ENCODE measurements at regions not wholly inside any gene's neighbourhood (a gene's known extent, or its start where the extent isn't known, plus 50 kb on each side); places are given as distances from the start of the nearest gene placed in this dataset.
"Not testable (repeated sequence)": the region's sequence is repeated elsewhere in the genome, so short reads cannot be mapped to it uniquely, and the experiment has no call there.

GRCh38 chr16:52309446-52310416, 237.2 kb downstream of the TOX3 start:
- no peak for DNase-seq (ENCODE audit: low spot score)

- DNase-seq (ENCODE audit: low spot score): no peak
Observed at GRCh38 chr16:52308051-52308450, 238.9 kb downstream of the TOX3 start.

GRCh38 chr16:52301026-52301425, 245.9 kb downstream of the TOX3 start:
- no peak for DNase-seq (ENCODE audit: low spot score)

DNA sequence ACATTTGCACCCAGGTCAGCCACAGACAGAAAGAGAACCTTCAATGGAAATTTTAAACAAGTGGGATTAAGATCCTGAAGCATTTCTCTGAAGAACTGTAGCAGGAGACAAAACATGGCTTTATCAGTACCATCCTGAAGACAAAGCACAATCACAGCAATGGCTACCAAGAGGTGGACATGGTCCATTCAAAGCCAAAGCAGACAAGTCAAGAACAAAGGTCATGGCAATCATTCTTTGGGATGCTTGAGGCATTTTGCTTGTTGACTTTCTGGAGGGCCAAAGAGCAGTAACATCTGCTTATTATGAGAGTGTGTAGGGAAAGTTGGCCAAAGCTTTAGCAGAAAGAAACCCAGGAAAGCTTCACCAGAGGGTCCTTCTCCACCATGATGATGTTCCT, 248.2 kb downstream of the TOX3 start:
- DNase-seq (ENCODE audit: low spot score): no peak

- not testable (repeated sequence) for DNase-seq (ENCODE audit: low spot score)
Observed at GRCh38 chr16:52296706-52297315, 250.1 kb downstream of the TOX3 start.

- no peak for DNase-seq (ENCODE audit: low spot score)
Observed at GRCh38 chr16:52296076-52296475, 250.9 kb downstream of the TOX3 start.

DNA sequence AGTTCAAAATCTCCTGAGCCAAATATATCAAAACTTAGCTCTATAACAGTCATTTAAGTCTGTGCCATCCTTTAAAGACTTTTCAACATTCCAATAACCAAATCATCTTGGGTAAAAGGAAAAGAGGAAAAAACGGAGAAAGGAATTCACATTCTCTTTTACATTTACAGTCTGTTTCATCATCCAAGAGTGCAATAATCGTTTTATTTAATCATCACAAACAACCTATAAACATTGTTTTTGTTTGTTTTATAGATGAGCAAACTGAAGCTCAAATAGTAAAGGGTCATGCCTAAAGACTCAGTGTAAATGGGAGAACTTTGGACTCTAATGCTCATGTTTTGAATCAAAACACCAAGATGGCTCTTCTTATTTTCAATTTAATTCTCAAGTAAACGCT, 252.3 kb downstream of the TOX3 start:
- DNase-seq (ENCODE audit: low spot score): no peak

DNA sequence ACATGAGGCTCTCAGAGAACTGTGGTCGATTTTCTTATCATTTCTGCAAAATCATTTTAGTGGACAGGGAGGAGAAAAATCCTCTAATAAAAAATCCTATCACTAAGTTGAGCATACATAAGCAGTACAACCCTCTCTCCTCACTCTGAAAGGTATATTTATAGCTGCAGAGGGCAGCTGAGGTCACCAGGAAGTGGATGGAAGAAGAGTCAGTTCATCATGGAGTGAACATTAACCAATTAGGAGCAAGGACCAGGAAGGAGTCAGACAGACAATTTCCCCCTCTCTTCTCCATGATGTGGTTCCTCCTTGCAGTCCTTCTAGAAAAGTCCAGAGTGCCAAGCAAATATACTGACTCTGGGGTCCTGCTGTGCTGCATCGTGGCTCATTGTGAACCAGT, 253.7 kb downstream of the TOX3 start:
- no peak for DNase-seq (ENCODE audit: low spot score)

GRCh38 chr16:52283584-52284375, 263.2 kb downstream of the TOX3 start:
- DNase-seq (ENCODE audit: low spot score): no peak

GRCh38 chr16:52283018-52283417, 263.9 kb downstream of the TOX3 start:
- no peak for DNase-seq (ENCODE audit: low spot score)

DNA sequence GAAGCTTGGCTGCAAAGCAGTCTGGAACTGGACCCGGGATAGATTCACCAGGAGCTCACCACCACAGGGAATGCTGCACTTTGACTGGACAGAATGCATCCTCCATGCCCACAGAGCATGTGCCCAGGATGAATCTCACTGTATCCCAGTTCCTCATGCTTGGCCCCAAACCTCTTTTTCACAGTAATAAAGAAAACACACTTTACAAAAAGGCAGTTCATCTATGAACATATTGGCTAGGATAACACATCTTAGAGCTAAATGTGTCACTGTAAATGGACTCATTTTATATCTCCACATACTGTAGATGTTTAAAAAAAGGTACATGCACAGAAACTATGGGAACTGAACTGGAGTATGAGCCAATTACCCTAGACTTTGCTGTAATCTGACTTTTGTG, 266.9 kb downstream of the TOX3 start:
- no peak for DNase-seq (ENCODE audit: low spot score)

- no peak for DNase-seq (ENCODE audit: low spot score)
Observed at GRCh38 chr16:52271088-52271750, 275.7 kb downstream of the TOX3 start.

- no peak for DNase-seq (ENCODE audit: low spot score)
Observed at GRCh38 chr16:52265446-52265861, 281.5 kb downstream of the TOX3 start.

- no peak for DNase-seq (ENCODE audit: low spot score)
Observed at GRCh38 chr16:52257534-52257933, 289.4 kb downstream of the TOX3 start.

DNA sequence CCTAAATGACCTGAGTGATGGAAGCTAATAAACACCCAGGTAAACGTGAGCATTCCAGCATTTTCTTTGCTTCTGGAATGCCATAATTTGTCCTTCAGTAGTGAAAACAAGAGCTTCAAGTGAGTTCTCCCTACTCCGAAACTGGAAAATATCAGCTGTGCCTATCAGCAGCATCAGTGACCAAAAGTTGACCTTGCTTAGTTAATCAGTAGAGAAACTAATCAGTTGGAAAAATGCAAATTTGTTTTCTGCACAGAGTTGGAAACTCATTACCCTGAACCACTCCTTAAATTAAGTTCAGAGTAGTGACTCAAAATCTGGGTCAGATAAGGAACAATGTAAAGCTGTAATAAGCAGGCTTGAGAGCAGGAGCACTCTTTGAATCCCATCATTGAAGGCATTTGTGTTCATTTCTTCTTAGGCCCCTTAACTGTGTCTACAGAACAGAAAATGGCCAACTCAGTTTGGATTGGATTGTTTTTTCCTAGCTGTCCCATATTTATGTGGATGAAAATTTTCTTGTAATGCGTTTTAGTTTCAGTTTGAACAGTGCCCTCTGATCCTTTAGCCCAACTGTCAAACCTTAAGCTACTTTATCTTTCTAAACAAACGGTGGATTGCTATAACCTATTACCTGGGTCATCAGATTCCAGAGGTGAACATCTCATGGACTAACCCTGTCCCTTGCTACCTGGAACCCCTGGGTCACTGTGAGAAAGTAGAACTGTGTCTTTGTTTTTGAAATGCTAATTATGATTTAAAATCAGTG, 290.4 kb downstream of the TOX3 start:
- DNase-seq (ENCODE audit: low spot score): no peak

DNA sequence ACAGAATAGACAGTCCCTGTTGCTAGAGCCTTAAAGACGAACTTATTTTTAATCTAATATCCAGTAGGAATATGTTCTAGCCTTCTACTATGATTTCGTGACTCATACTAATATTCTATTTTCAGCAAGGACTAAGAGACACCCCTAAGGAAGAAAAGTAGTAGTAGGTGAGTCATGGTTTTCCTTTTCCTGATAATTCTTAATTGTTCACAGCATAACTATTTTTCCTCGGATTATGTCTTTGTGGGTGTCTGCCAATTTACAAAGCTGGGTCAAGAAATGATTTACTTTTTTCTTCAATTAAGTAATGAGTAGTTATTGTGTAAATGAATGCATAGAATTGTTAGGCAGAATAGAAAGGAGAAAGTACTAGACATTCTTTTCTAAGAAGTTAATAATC, 292.2 kb downstream of the TOX3 start:
- no peak for DNase-seq (ENCODE audit: low spot score)

GRCh38 chr16:52252680-52253079, 294.3 kb downstream of the TOX3 start:
- no peak for DNase-seq (ENCODE audit: low spot score)

DNA sequence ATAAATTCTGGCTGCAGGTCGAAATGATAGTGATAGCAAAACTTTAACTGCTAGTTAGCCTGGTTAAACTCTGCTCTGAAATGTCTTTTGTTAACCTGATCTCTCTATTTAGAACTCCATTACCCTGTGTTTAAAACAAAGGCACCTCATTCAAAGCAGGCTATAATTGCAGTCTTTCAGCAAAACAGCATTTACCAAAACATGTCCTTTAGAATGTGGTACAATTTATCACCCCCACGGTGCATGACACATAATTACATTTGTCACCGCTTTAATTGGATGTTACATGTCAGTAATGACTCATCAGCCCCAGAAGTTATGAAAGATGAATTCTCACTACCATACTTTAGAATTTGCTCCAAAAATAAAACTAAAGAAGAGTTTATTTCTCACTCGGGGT, 295.4 kb downstream of the TOX3 start:
- DNase-seq (ENCODE audit: low spot score): no peak

DNA sequence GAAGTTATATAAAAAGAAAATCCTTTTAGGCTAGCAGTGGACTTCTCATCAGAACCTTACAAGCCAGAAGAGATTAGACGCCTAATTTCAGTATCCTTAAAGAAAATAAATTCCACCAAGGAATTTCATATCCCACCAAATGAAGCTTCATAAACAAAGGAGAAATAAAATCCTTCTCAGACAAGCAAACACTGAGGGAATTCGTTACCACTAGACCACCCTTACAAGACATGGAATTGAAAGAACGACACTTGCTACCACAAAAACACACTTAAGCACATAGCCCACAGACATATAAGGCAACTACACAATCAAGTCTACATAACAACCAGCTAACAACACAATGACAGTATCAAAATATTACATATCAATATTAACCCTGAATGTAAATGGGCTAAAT, 299.2 kb downstream of the TOX3 start:
- DNase-seq (ENCODE audit: low spot score): no peak

- no peak for DNase-seq (ENCODE audit: low spot score)
Observed at GRCh38 chr16:52238710-52239109, 308.2 kb downstream of the TOX3 start.

DNA sequence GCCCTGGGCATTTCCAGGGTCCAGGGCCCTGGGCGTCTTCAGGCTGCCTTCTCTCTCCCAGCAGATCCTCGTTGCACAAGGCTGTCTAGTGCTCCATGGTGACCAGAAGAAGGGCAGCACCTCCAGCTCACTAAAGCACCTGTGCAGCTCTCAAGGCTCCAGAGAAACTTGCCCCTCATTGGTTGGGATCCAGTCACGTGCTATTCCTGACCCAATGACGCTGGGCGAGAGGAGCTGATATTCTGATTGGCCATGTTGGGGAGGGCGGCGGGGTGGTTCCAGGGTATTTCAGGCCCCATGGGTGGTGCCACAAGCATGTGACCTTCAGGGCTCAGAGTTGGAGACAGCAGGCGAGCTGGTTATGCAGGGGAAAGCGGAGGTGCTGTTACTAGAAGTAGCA, 309.1 kb downstream of the TOX3 start:
- DNase-seq (ENCODE audit: low spot score): no peak

All from ecto neural progenitor cell (in vitro differentiated cells).